Heart left ventricle (tissue), 13 donors: ENCODE measurements at regions not wholly inside any gene's neighbourhood (a gene's known extent, or its start where the extent isn't known, plus 50 kb on each side); places are given as distances from the start of the nearest gene placed in this dataset.
"Not testable (repeated sequence)": the region's sequence is repeated elsewhere in the genome, so short reads cannot be mapped to it uniquely, and the experiment has no call there.

Experiments used
- POLR2A ChIP-seq, 2 donors: fragments of 450-650 bp; IDR thresholded peaks; one replicate each; pipeline ENCODE4 v1.6.1; 2017; ENCODE audit warnings: antibody characterized with exemption in 2 of 2, mild to moderate bottlenecking in 2 of 2, moderate library complexity in 2 of 2
- TF ChIP-seq, protein P1 (sequence below), 12 donors: fragments of 200-600 bp; sonication (generic) in 4 of 12; IDR thresholded peaks; one replicate each; pipeline versions ENCODE4 v1.5.0 to v1.8.0; 2018 to 2022; ENCODE audit warnings: antibody characterized with exemption in 12 of 12, mild to moderate bottlenecking in 5 of 12
- donor health status: ischemic (EF 13 %, LVEDD 7.1; RV severe dilation, severe dysfunction).
- donor health status: DM: no; HTN: yes; CAD: no.
- donor health status: DM: no; HTN: no; CAD: no.
- donor health status: ischemic (EF 25% LVEDD 6.9; RV normal size, moderate dysfunction).
- donor health status: ischemic (EF 25% LVEDD 5.7; RV mildly dilated, moderate dysfunction).
- donor health status: ischemic (EF 35%, LVEDD 5.7; RV mildly dilated, moderate dysfunction).
- donor health status: nonischemic (EF 11% LVEDD 7.7; RV severe dilation, severe dysfunction).
- donor health status: DM: yes; HTN: yes; CAD: no.
- donor health status: PGD.
- donor health status: ischemic (EF 29% LVEDD 5.4; RV normal size, mild dysfunction).
- donor health status: nonischemic (EF 23%, LVEDD 6.1; RV moderate dilation, normal function).

DNA sequence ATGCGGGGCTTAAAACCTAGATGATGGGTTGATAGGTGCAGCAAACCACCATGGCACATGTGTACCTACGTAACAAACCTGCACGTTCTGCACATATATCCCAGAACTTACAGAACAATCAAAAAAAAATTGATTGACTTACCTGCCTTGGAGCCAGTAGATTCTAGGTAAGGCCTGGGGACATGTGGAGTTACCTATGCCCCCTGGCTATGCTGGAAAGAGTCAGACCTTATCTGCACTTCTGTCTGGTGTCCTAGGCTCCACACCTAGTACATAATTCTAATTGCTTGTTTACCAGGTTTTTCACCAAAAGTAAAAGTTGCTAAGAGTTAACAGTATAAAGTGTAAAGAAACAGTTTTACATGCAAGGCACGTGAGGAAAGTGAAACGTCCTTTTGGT, 53.6 kb upstream of the GPD1L start:
- TF ChIP-seq POLR2A (IDR thresholded peaks at IDR 0.05): not testable (repeated sequence)
- TF ChIP-seq, protein P1, sequence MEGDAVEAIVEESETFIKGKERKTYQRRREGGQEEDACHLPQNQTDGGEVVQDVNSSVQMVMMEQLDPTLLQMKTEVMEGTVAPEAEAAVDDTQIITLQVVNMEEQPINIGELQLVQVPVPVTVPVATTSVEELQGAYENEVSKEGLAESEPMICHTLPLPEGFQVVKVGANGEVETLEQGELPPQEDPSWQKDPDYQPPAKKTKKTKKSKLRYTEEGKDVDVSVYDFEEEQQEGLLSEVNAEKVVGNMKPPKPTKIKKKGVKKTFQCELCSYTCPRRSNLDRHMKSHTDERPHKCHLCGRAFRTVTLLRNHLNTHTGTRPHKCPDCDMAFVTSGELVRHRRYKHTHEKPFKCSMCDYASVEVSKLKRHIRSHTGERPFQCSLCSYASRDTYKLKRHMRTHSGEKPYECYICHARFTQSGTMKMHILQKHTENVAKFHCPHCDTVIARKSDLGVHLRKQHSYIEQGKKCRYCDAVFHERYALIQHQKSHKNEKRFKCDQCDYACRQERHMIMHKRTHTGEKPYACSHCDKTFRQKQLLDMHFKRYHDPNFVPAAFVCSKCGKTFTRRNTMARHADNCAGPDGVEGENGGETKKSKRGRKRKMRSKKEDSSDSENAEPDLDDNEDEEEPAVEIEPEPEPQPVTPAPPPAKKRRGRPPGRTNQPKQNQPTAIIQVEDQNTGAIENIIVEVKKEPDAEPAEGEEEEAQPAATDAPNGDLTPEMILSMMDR (IDR thresholded peaks at IDR 0.05): not testable (repeated sequence)
